Neural progenitor cell (in vitro differentiated cells): ENCODE measurements at regions not wholly inside any gene's neighbourhood (a gene's known extent, or its start where the extent isn't known, plus 50 kb on each side); places are given as distances from the start of the nearest gene placed in this dataset.

Source experiments
- DNase-seq: peaks from one replicate; pipeline ENCODE4 v3.0.0-alpha.2; 2016; ENCODE audit warnings: low spot score
- H2AFZ ChIP-seq: fragments of 200-600 bp; sonication (generic); replicated peaks from 2 replicates; pipeline ENCODE4 v1.6.1; 2016; ENCODE audit warnings: antibody characterized with exemption
- H3F3A ChIP-seq: fragments of 200-600 bp; sonication (generic); 2 replicates; pipeline ENCODE4 v1.6.1; 2016; ENCODE audit warnings: antibody characterized with exemption, low read depth
- H3K27ac ChIP-seq: fragments of 200-600 bp; sonication (generic); 2 replicates; pipeline ENCODE4 v1.5.1; 2016; ENCODE audit warnings: mild to moderate bottlenecking
- H3K27me3 ChIP-seq: fragments of 200-600 bp; sonication (generic); 2 replicates; pipeline ENCODE4 v1.6.1; 2016; ENCODE audit warnings: mild to moderate bottlenecking, moderate library complexity
- H3K36me3 ChIP-seq: fragments of 200-600 bp; sonication (generic); 2 replicates; pipeline ENCODE4 v1.5.1; 2016
- H3K4me1 ChIP-seq: fragments of 200-600 bp; sonication (generic); 2 replicates; pipeline ENCODE4 v1.6.1; 2016; ENCODE audit warnings: mixed run types
- H3K4me2 ChIP-seq: fragments of 200-600 bp; sonication (generic); 2 replicates; pipeline ENCODE4 v1.6.1; 2016
- H3K4me3 ChIP-seq: fragments of 200-600 bp; sonication (generic); 2 replicates; pipeline ENCODE4 v1.5.1; 2016
- H3K79me2 ChIP-seq: fragments of 200-600 bp; sonication (generic); 2 replicates; pipeline ENCODE4 v1.6.1; 2016; ENCODE audit warnings: low read depth
- H3K9ac ChIP-seq: fragments of 200-600 bp; sonication (generic); 2 replicates; pipeline ENCODE4 v1.6.1; 2016
- H3K9me3 ChIP-seq: fragments of 200-600 bp; sonication (generic); 2 replicates; pipeline ENCODE4 v1.5.1; 2016; ENCODE audit warnings: low read depth
- H4K20me1 ChIP-seq: fragments of 200-600 bp; sonication (generic); 2 replicates; pipeline ENCODE4 v1.6.1; 2016; ENCODE audit warnings: low read depth
- H3K27ac Mint-ChIP-seq: 3 replicates; pipeline ENCODE4 v1.8.0; 2021; ENCODE audit warnings: mixed read lengths
- H3K27me3 Mint-ChIP-seq: 2 replicates; pipeline ENCODE4 v1.8.0; 2022; ENCODE audit warnings: low read depth, mild to moderate bottlenecking, inconsistent platforms, moderate library complexity, mixed read lengths; ENCODE audit not compliant: insufficient read depth
- H3K36me3 Mint-ChIP-seq: 3 replicates; pipeline ENCODE4 v1.8.0; 2021; ENCODE audit warnings: mixed read lengths
- H3K4me1 Mint-ChIP-seq: 3 replicates; pipeline ENCODE4 v1.8.0; 2021; ENCODE audit warnings: mixed read lengths
- H3K4me3 Mint-ChIP-seq: 3 replicates; pipeline ENCODE4 v1.8.0; 2021; ENCODE audit warnings: mild to moderate bottlenecking, moderate library complexity, mixed read lengths
- H3K9me3 Mint-ChIP-seq: 3 replicates; pipeline ENCODE4 v1.8.0; 2020; ENCODE audit warnings: mixed read lengths
- EZH2 ChIP-seq: fragments of 200-600 bp; sonication (generic); IDR thresholded peaks from 2 replicates; pipeline ENCODE4 v1.6.1; 2017; ENCODE audit warnings: antibody characterized with exemption, mild to moderate bottlenecking, moderate library complexity
- EZH2phosphoT487 ChIP-seq: fragments of 200-600 bp; sonication (generic); IDR thresholded peaks from 2 replicates; pipeline ENCODE4 v1.6.1; 2017; ENCODE audit warnings: antibody characterized with exemption
- TF ChIP-seq, protein P1 (sequence below): fragments of 200-600 bp; sonication (generic); IDR thresholded peaks from 2 replicates; pipeline ENCODE4 v1.5.1; 2017; ENCODE audit warnings: antibody characterized with exemption, mild to moderate bottlenecking

DNA sequence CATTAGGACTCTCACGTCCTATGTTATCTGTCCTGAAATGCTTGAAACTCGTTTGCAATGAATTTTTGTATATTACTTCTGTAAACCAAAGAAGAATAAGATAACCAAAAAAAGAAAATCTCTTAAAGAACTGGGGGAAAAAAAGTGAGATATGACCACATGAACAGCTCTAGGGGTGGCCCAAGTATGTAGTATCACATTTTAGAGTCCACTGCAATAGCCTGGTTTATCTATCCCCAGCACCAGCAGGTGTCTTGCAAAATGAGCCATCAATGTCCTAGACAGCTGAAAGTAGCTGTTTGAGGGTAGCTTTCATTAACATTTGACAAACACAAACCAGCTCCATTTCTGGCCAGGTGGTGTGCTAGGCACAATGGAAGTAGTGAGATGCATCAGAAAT, 102.8 kb downstream of the PXDC1 start:
- Mint-ChIP-seq H3K27ac (no peak overlapping the region), H3K36me3 (no peaks in the 10 kb centered on the region), H3K4me3 (no peak overlapping the region), H3K27me3 (peaks cover 7% of the 10 kb centered on the region), H3K9me3 (no peaks in the 10 kb centered on the region), H3K4me1 (peaks cover 13% of the 10 kb centered on the region)
- H3K27me3 ChIP-seq: no peaks in the 10 kb centered on the region
- no peaks in the 10 kb centered on the region for H3F3A ChIP-seq
- H3K4me1 ChIP-seq: peaks cover 6% of the 10 kb centered on the region
- DNase-seq: no peak
- no peak overlapping the region for H2AFZ ChIP-seq
- no peak overlapping the region for H3K4me3 ChIP-seq
- H3K4me2 ChIP-seq: no peak overlapping the region
- H3K79me2 ChIP-seq: no peaks in the 10 kb centered on the region
- H3K36me3 ChIP-seq: no peaks in the 10 kb centered on the region
- H3K9ac ChIP-seq: no peak overlapping the region
- H3K9me3 ChIP-seq: no peaks in the 10 kb centered on the region
- no peak overlapping the region for H3K27ac ChIP-seq
- TF ChIP-seq EZH2: no peak
- TF ChIP-seq EZH2phosphoT487: no peak
- TF ChIP-seq, protein P1, sequence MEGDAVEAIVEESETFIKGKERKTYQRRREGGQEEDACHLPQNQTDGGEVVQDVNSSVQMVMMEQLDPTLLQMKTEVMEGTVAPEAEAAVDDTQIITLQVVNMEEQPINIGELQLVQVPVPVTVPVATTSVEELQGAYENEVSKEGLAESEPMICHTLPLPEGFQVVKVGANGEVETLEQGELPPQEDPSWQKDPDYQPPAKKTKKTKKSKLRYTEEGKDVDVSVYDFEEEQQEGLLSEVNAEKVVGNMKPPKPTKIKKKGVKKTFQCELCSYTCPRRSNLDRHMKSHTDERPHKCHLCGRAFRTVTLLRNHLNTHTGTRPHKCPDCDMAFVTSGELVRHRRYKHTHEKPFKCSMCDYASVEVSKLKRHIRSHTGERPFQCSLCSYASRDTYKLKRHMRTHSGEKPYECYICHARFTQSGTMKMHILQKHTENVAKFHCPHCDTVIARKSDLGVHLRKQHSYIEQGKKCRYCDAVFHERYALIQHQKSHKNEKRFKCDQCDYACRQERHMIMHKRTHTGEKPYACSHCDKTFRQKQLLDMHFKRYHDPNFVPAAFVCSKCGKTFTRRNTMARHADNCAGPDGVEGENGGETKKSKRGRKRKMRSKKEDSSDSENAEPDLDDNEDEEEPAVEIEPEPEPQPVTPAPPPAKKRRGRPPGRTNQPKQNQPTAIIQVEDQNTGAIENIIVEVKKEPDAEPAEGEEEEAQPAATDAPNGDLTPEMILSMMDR: no peak
- no peaks in the 10 kb centered on the region for H4K20me1 ChIP-seq

GRCh38 chr6:3646616-3647362, 104.7 kb downstream of the PXDC1 start:
- Histone ChIP-seq H3K4me2 (no peak overlapping the region), H3K79me2 (no peaks in the 10 kb centered on the region), H3F3A (no peaks in the 10 kb centered on the region), H3K27ac (no peak overlapping the region), H3K9me3 (no peaks in the 10 kb centered on the region), H4K20me1 (no peaks in the 10 kb centered on the region), H3K4me3 (no peak overlapping the region), H2AFZ (no peak overlapping the region), H3K27me3 (no peaks in the 10 kb centered on the region), H3K36me3 (no peaks in the 10 kb centered on the region), H3K9ac (no peak overlapping the region), H3K4me1 (peaks cover 6% of the 10 kb centered on the region)
- TF ChIP-seq EZH2phosphoT487 (no peak), EZH2 (no peak)
- TF ChIP-seq, protein P1: no peak
- Mint-ChIP-seq H3K27ac (no peak overlapping the region), H3K4me3 (no peak overlapping the region), H3K9me3 (no peaks in the 10 kb centered on the region), H3K27me3 (peaks cover 4% of the 10 kb centered on the region), H3K4me1 (peaks cover 13% of the 10 kb centered on the region), H3K36me3 (no peaks in the 10 kb centered on the region)
- DNase-seq: no peak

DNA sequence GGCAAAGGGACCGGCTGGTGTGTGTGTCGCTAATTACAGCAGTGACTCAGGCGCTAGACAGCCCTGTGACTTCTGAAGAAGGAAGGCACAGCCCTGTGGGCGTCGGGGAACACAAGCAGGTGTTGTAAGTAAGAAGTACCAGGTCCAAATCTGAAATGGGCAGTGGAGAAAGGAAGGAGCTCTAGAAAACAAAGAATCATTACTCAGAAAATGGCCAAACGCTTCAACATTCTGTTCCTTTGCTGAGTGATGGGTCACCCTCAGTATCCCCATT, 106.8 kb downstream of the PXDC1 start:
- Histone ChIP-seq H3F3A (no peaks in the 10 kb centered on the region), H3K4me3 (no peak overlapping the region), H3K4me1 (peaks cover 6% of the 10 kb centered on the region), H3K9ac (no peak overlapping the region), H3K79me2 (no peaks in the 10 kb centered on the region), H3K4me2 (no peak overlapping the region), H3K27me3 (no peaks in the 10 kb centered on the region), H2AFZ (peak overlapping the region; percentile 66), H3K36me3 (no peaks in the 10 kb centered on the region), H4K20me1 (no peaks in the 10 kb centered on the region), H3K9me3 (no peaks in the 10 kb centered on the region), H3K27ac (no peak overlapping the region)
- peaks cover 8% of the 10 kb centered on the region for H3K4me1 Mint-ChIP-seq
- no peak for DNase-seq
- H3K9me3 Mint-ChIP-seq: peaks cover under 1% of the 10 kb centered on the region
- no peak for TF ChIP-seq EZH2
- TF ChIP-seq, protein P1: no peak
- TF ChIP-seq EZH2phosphoT487: no peak
- no peak overlapping the region for H3K27ac Mint-ChIP-seq
- H3K4me3 Mint-ChIP-seq: no peak overlapping the region
- peaks cover 2% of the 10 kb centered on the region for H3K27me3 Mint-ChIP-seq
- no peaks in the 10 kb centered on the region for H3K36me3 Mint-ChIP-seq
